ENCODE measurements at regions not wholly inside any gene's neighbourhood (a gene's known extent, or its start where the extent isn't known, plus 50 kb on each side); places are given as distances from the start of the nearest gene placed in this dataset.

DNA sequence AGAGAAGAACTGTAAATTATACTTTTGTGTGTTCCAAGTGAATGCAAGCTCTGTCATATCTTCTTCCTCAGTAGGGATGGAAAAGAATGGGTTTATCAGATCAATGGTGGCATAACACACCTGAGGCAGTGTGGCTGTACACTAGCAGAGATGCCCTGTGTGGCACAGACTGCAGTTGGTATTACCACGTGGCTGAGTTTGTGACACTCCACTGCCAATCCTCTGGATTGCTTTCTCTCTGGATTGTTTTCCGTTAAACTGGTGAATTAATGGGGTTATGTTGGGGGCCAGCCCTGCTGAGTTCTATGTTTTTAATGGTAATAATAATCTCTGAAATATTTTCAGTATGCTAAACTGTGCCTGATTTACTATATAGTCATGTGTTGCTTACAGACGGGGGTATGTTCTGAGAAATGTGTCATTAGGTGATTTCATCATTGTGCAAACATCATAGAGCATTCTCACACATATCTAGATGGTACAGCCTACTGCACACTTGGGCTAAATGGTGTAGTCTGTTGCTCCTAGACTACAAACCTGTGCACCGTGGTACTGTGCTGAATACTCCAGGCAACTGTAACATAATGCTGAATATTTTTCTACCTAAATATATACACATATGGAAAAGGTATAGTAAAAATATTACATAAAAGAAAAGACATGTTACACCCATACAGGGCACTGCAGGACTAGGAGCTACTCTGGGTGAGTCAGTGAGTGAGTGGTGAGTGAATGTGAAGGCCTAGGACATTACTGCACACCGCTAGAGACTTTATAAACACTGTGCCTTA is 84.7 kb upstream of the ST6GAL2 start:
- H3K4me1 Mint-ChIP-seq = no peaks in the 10 kb centered on the region
- H3K4me3 Mint-ChIP-seq = no peak overlapping the region
- H3K27me3 Mint-ChIP-seq = no peaks in the 10 kb centered on the region
- no peak overlapping the region for H3K27ac Mint-ChIP-seq
- no peak for ATAC-seq
- peaks cover 3% of the 10 kb centered on the region for H3K9me3 Mint-ChIP-seq
- H3K36me3 Mint-ChIP-seq = no peaks in the 10 kb centered on the region

- Mint-ChIP-seq H3K27me3 (no peaks in the 10 kb centered on the region), H3K4me1 (no peaks in the 10 kb centered on the region), H3K9me3 (peaks cover 3% of the 10 kb centered on the region), H3K27ac (no peak overlapping the region), H3K4me3 (no peak overlapping the region), H3K36me3 (no peaks in the 10 kb centered on the region)
- ATAC-seq = no peak
Measured at GRCh38 chr2:106972782-106973181, 86.8 kb upstream of the ST6GAL2 start.

DNA sequence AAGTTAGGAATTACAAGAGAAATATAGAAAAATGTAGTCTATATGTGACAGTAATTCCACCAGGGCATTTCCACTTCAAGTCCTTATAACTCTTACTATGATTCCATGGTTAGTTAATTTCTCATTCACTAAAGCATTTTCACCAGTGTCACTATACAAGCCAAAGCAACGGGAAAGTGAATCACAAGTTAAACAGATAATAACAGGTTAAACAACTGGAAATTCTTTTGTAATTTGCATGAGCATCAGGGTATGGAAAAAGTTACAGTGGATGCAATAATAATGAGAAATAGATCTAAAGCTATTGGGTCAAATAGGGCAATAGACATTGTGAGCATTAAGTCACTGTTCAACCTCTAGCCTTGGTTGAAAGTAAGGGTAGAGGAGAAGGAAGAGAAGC is 88.9 kb upstream of the ST6GAL2 start:
- Mint-ChIP-seq H3K4me1 (no peaks in the 10 kb centered on the region), H3K36me3 (no peaks in the 10 kb centered on the region), H3K9me3 (no peaks in the 10 kb centered on the region), H3K27me3 (no peaks in the 10 kb centered on the region), H3K27ac (no peak overlapping the region), H3K4me3 (no peak overlapping the region)
- no peak for ATAC-seq

DNA sequence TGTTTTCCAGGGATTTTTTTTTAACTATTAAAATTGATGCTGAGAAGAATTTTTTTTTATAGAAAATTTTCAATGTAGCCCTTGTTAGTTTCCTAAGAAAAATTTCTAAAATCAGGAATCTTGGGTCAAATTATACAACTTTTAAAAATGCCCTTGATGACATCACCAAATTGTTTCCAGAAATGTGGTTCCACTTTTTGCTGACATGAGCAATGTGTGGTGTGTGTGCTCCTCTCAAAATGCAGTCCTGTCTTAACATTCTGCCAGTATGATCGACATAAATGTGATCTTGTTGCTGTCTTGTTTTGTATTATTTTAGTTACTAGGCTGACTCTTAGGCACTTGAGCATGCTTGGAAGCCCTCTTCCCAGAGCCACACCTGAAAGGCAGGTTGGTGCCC is 89.7 kb upstream of the ST6GAL2 start:
- H3K4me1 Mint-ChIP-seq = no peaks in the 10 kb centered on the region
- ATAC-seq = no peak
- no peaks in the 10 kb centered on the region for H3K36me3 Mint-ChIP-seq
- H3K9me3 Mint-ChIP-seq = no peaks in the 10 kb centered on the region
- H3K27me3 Mint-ChIP-seq = no peaks in the 10 kb centered on the region
- H3K4me3 Mint-ChIP-seq = no peak overlapping the region
- no peak overlapping the region for H3K27ac Mint-ChIP-seq

- Mint-ChIP-seq H3K36me3 (no peaks in the 10 kb centered on the region), H3K9me3 (no peaks in the 10 kb centered on the region), H3K27me3 (no peaks in the 10 kb centered on the region), H3K4me3 (no peak overlapping the region), H3K4me1 (no peaks in the 10 kb centered on the region), H3K27ac (no peak overlapping the region)
- ATAC-seq = no peak
Measured at GRCh38 chr2:106976548-106976947, 90.6 kb upstream of the ST6GAL2 start.

GRCh38 chr2:106977717-106978116 is 91.8 kb upstream of the ST6GAL2 start:
- Mint-ChIP-seq H3K27ac (no peak overlapping the region), H3K4me1 (no peaks in the 10 kb centered on the region), H3K36me3 (no peaks in the 10 kb centered on the region), H3K27me3 (no peaks in the 10 kb centered on the region), H3K9me3 (no peaks in the 10 kb centered on the region), H3K4me3 (no peak overlapping the region)
- no peak for ATAC-seq

GRCh38 chr2:106978647-106979046 is 92.7 kb upstream of the ST6GAL2 start:
- no peaks in the 10 kb centered on the region for H3K4me1 Mint-ChIP-seq
- H3K9me3 Mint-ChIP-seq = no peaks in the 10 kb centered on the region
- H3K4me3 Mint-ChIP-seq = no peak overlapping the region
- no peak for ATAC-seq
- no peaks in the 10 kb centered on the region for H3K36me3 Mint-ChIP-seq
- H3K27me3 Mint-ChIP-seq = no peaks in the 10 kb centered on the region
- H3K27ac Mint-ChIP-seq = no peak overlapping the region

GRCh38 chr2:106981491-106981890 is 95.5 kb upstream of the ST6GAL2 start:
- Mint-ChIP-seq H3K4me1 (no peaks in the 10 kb centered on the region), H3K27me3 (no peaks in the 10 kb centered on the region), H3K36me3 (no peaks in the 10 kb centered on the region), H3K4me3 (no peak overlapping the region), H3K27ac (no peak overlapping the region), H3K9me3 (no peaks in the 10 kb centered on the region)
- no peak for ATAC-seq

DNA sequence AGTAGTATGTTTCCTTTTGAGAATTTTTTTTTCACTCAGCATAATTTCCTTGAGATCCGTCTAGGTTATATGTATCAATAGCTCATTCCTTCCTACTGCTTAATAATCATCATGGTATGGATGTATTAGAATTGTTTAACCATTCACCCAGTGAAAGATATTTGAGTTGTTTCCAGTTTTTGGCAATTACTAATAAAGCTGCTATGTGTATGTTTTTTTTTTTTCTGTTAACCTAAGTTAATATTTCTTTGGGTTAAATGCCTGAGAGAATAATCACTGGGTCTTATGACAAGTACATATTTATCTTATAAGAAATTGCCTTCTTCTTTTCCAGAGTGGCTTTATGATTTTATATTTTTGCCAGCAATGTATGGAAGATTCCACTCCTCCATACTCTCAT is 96.4 kb upstream of the ST6GAL2 start:
- Mint-ChIP-seq H3K36me3 (no peaks in the 10 kb centered on the region), H3K4me3 (no peak overlapping the region), H3K27ac (no peak overlapping the region), H3K27me3 (no peaks in the 10 kb centered on the region), H3K4me1 (no peaks in the 10 kb centered on the region), H3K9me3 (no peaks in the 10 kb centered on the region)
- ATAC-seq = no peak

DNA sequence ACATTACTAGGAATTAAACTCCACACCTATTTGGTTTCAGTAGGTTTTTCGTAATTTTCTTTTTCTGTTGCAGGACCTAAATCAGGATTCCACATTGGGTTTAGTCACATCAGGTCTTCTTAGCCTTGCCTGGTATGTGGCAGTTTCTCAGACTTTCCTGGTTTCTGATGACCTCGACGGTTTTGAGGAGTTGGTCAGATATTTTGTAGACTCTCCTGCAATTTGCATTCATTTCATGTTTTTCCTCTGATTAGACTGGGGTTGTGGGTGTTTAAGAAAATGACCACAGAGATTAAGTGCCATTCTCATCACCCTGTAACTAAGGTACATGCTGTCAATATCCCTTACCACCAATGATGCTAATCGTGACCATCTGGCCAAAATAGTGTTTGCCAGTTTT is 97.3 kb upstream of the ST6GAL2 start:
- Mint-ChIP-seq H3K36me3 (no peaks in the 10 kb centered on the region), H3K27me3 (no peaks in the 10 kb centered on the region), H3K9me3 (no peaks in the 10 kb centered on the region), H3K4me3 (no peak overlapping the region), H3K4me1 (no peaks in the 10 kb centered on the region), H3K27ac (no peak overlapping the region)
- ATAC-seq = no peak

DNA sequence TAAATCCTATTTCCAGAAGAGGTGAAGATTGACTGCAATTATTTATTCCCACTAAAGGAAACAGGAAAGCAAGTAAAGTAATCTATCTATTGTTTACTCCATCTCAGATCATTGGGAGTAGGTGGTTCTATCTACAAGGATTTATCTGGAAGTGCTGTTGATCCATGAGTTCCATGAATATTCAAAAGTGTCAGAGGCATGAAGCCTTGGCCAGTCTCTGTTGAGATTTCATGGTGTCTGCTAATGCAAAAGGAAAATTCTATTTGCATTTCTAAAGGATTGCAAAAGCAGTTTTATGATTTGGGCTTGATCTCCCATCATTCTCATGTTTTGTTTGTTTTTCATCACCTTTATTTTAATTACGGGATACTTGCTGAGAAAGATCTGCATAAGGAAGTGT is 102.4 kb upstream of the ST6GAL2 start:
- no peaks in the 10 kb centered on the region for H3K9me3 Mint-ChIP-seq
- ATAC-seq = no peak
- H3K4me3 Mint-ChIP-seq = no peak overlapping the region
- no peaks in the 10 kb centered on the region for H3K27me3 Mint-ChIP-seq
- H3K36me3 Mint-ChIP-seq = no peaks in the 10 kb centered on the region
- no peaks in the 10 kb centered on the region for H3K4me1 Mint-ChIP-seq
- no peak overlapping the region for H3K27ac Mint-ChIP-seq

GRCh38 chr2:106990297-106990696 is 104.3 kb upstream of the ST6GAL2 start:
- Mint-ChIP-seq H3K36me3 (no peaks in the 10 kb centered on the region), H3K4me3 (no peak overlapping the region), H3K4me1 (no peaks in the 10 kb centered on the region), H3K27ac (no peak overlapping the region), H3K9me3 (peaks cover 3% of the 10 kb centered on the region), H3K27me3 (no peaks in the 10 kb centered on the region)
- no peak for ATAC-seq

DNA sequence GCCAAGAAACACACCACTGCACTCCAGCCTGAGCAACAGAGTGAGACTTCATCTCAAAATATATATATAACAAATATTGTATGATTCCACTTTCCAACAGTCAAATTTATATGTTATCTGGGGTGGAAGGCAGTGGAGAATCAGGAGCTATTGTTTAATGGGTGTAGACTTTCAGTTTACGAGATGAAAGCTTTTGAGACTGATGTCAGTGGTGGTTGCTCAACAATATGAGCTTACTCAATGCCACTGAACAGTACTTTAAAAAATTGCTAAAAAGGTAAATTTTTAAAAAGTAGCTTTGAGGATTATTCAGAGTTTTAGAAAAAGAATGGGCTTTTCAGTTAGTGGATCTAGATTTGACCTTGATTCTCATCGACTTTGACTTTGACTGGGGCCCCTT is 105.9 kb upstream of the ST6GAL2 start:
- no peaks in the 10 kb centered on the region for H3K27me3 Mint-ChIP-seq
- H3K36me3 Mint-ChIP-seq = no peaks in the 10 kb centered on the region
- no peak for ATAC-seq
- H3K4me1 Mint-ChIP-seq = no peaks in the 10 kb centered on the region
- H3K4me3 Mint-ChIP-seq = no peak overlapping the region
- no peak overlapping the region for H3K27ac Mint-ChIP-seq
- H3K9me3 Mint-ChIP-seq = peaks cover 3% of the 10 kb centered on the region

GRCh38 chr2:106995556-106995955 is 109.6 kb upstream of the ST6GAL2 start:
- Mint-ChIP-seq H3K4me3 (no peak overlapping the region), H3K9me3 (peaks cover 3% of the 10 kb centered on the region), H3K27me3 (no peaks in the 10 kb centered on the region), H3K27ac (no peak overlapping the region), H3K4me1 (no peaks in the 10 kb centered on the region), H3K36me3 (no peaks in the 10 kb centered on the region)
- ATAC-seq = no peak

DNA sequence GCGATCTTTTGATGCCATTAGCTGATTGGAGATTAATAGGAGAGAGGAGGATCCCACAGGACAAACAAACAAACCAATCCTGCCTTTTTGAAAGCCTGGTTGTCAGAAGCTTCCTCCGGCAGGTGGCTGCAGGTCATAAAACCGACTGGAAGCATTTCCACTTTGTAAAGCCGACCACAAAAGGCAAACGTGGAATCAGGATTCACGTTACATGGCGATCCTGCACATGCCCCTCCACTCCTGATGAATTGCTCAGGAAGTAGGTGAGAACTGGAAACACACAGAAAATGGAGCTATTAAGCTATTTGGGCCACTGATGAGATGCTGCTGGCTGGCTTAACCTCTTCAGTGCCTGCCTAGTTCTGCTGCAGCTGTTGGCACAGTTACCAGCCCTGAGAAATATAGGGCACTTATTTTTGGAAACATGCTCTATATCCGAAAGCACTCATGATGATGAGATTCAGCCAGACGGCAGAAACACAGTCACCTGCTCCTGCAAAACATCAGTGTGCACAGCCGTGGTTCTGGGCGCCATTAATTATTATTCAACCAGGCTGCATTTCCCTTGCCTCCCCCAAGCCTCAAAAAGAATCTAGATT is 110.3 kb upstream of the ST6GAL2 start:
- Mint-ChIP-seq H3K4me1 (no peaks in the 10 kb centered on the region), H3K27me3 (no peaks in the 10 kb centered on the region), H3K4me3 (no peak overlapping the region), H3K9me3 (peaks cover 3% of the 10 kb centered on the region), H3K36me3 (no peaks in the 10 kb centered on the region), H3K27ac (no peak overlapping the region)
- no peak for ATAC-seq

DNA sequence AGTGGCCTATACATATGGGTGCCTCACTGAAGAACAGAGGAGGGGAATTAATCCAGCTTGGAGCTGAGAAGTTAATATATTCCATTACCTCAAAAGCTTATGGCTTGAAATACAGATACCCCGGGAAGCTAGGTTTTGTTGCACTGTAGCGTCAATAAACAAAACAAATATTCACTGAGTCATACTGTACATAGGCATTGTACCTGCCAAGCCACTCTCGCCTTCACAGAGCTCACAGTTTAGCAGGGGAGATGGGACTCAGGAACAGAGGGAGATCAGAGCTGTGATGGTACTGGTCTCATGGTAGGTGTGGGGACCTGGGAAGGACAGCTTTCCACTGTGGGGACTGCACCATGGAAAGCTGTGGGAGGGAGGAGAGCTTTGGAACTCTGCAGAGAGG is 111.2 kb upstream of the ST6GAL2 start:
- Mint-ChIP-seq H3K36me3 (no peaks in the 10 kb centered on the region), H3K9me3 (peaks cover 3% of the 10 kb centered on the region), H3K4me3 (no peak overlapping the region), H3K4me1 (no peaks in the 10 kb centered on the region), H3K27ac (no peak overlapping the region), H3K27me3 (no peaks in the 10 kb centered on the region)
- no peak for ATAC-seq

All from stimulated activated memory B cell treated with anti-CD40 and anti-IgM and Interleukin-4, amounts not matched to agents 10 μg/mL and 1 μg/mL and 100 μg/mL, for 72 hours (primary cell).